PFSK-1 (cell line): ENCODE measurements at regions not wholly inside any gene's neighbourhood (a gene's known extent, or its start where the extent isn't known, plus 50 kb on each side); places are given as distances from the start of the nearest gene placed in this dataset.

Source experiments
- FOXP2 ChIP-seq: optimal IDR thresholded peaks from 2 replicates; pipeline ENCODE3; 2011; ENCODE audit warnings: borderline replicate concordance, control low read depth, inconsistent platforms; ENCODE audit not compliant: insufficient read depth; ENCODE audit errors: extremely low read length, extremely low read depth
- POLR2AphosphoS5 ChIP-seq: IDR thresholded peaks from 2 replicates; pipeline ENCODE4 v1.6.1; 2012; ENCODE audit warnings: low read depth, mild to moderate bottlenecking, control low read depth, low read length, moderate library complexity
- REST ChIP-seq, 2 experiments: IDR thresholded peaks; 2 replicates each; pipeline versions ENCODE4 v1.6.1 to v1.8.0; 2011 to 2012; ENCODE audit warnings: low read depth in 2 of 2, low read length in 2 of 2, control low read depth in 1 of 2, inconsistent platforms in 1 of 2, mild to moderate bottlenecking in 1 of 2, moderate library complexity in 1 of 2; ENCODE audit not compliant: insufficient read depth in 1 of 2
- SIN3A ChIP-seq: IDR thresholded peaks from 2 replicates; pipeline ENCODE4 v1.6.1; 2012; ENCODE audit warnings: mild to moderate bottlenecking, low read length, moderate library complexity, borderline replicate concordance; ENCODE audit not compliant: insufficient read depth
- TAF1 ChIP-seq: IDR thresholded peaks from 2 replicates; pipeline ENCODE4 v1.6.1; 2012; ENCODE audit warnings: low read length, control low read depth, borderline replicate concordance; ENCODE audit not compliant: insufficient read depth

- no peak for TF ChIP-seq POLR2AphosphoS5
- no peak for TF ChIP-seq REST (IDR thresholded peaks at IDR 0.05; ENCODE audit: insufficient read depth in 1 of 2, low read depth in 2 of 2, low read length in 2 of 2)
- no peak for TF ChIP-seq TAF1
- no peak for TF ChIP-seq SIN3A
- no peak for TF ChIP-seq FOXP2
Measured at GRCh38 chr1:81264976-81265375, 535.8 kb upstream of the ADGRL2 start.

- TF ChIP-seq REST (IDR thresholded peaks at IDR 0.05; ENCODE audit: insufficient read depth in 1 of 2, low read depth in 2 of 2, low read length in 2 of 2): no peak
- TF ChIP-seq SIN3A: no peak
- TF ChIP-seq POLR2AphosphoS5: no peak
- no peak for TF ChIP-seq FOXP2
Measured at GRCh38 chr1:81259625-81260411, 540.9 kb upstream of the ADGRL2 start.

GRCh38 chr1:81254560-81254959, 546.2 kb upstream of the ADGRL2 start:
- TF ChIP-seq REST (IDR thresholded peaks at IDR 0.05; ENCODE audit: insufficient read depth in 1 of 2, low read depth in 2 of 2, low read length in 2 of 2) (no peak), TAF1 (no peak), POLR2AphosphoS5 (no peak)

- no peak for TF ChIP-seq TAF1
- TF ChIP-seq REST (IDR thresholded peaks at IDR 0.05; ENCODE audit: insufficient read depth in 1 of 2, low read depth in 2 of 2, low read length in 2 of 2): no peak
- TF ChIP-seq POLR2AphosphoS5: no peak
- TF ChIP-seq SIN3A: no peak
- TF ChIP-seq FOXP2: no peak
Measured at GRCh38 chr1:81254068-81254467, 546.7 kb upstream of the ADGRL2 start.
